H1 (cell line): ENCODE measurements at regions not wholly inside any gene's neighbourhood (a gene's known extent, or its start where the extent isn't known, plus 50 kb on each side); places are given as distances from the start of the nearest gene placed in this dataset.

Experiments used
- CTCF ChIA-PET: fragments of 300-600 bp; sonication (Branson Sonifier 250); formaldehyde crosslinking; loops from one replicate; lab custom pipeline; 2021; ENCODE audit not compliant: partially characterized antibody; lab: Charles Lee
- POLR2A ChIA-PET: fragments of 300-600 bp; sonication (Branson Sonifier 250); formaldehyde crosslinking; loops from one replicate; lab custom pipeline; 2021; ENCODE audit warnings: inconsistent platforms; ENCODE audit not compliant: partially characterized antibody; lab: Charles Lee
- DNase-seq, 2 experiments: peaks; one replicate each; pipeline versions ENCODE4 v3.0.0 to v3.0.0-alpha.2; 2010 to 2022; ENCODE audit warnings: low spot score in 2 of 2, low read depth in 1 of 2, mixed read lengths in 1 of 2
- FAIRE-seq: peaks from 2 replicates; lab custom pipeline; 2011; peaks lifted over from hg19 to GRCh38; lab: Jason Lieb, UNC
- H2AFZ ChIP-seq: 2 replicates; pipeline ENCODE4 v1.8.1; 2012; ENCODE audit warnings: low read length, inconsistent platforms
- H2AK5ac ChIP-seq: 2 replicates; pipeline ENCODE4 v1.6.1; 2013; ENCODE audit warnings: low read depth, low read length
- H2BK120ac ChIP-seq: replicated peaks from 2 replicates; pipeline ENCODE3; 2013; ENCODE audit warnings: low read depth, low read length, inconsistent platforms
- H2BK12ac ChIP-seq: 2 replicates; pipeline ENCODE4 v1.6.1; 2013; ENCODE audit warnings: low read depth, low read length
- H2BK15ac ChIP-seq: 2 replicates; pipeline ENCODE4 v1.6.1; 2013; ENCODE audit warnings: low read length
- H2BK20ac ChIP-seq: 2 replicates; pipeline ENCODE4 v1.6.1; 2013; ENCODE audit warnings: low read length
- H2BK5ac ChIP-seq: 2 replicates; pipeline ENCODE4 v1.6.1; 2013; ENCODE audit warnings: low read depth, low read length
- H3K14ac ChIP-seq: 2 replicates; pipeline ENCODE4 v1.6.1; 2013; ENCODE audit warnings: inconsistent platforms; ENCODE audit not compliant: insufficient read length
- H3K18ac ChIP-seq: 2 replicates; pipeline ENCODE4 v1.6.1; 2013; ENCODE audit warnings: low read length; ENCODE audit errors: extremely low read depth
- H3K23ac ChIP-seq: 2 replicates; pipeline ENCODE4 v1.6.1; 2013; ENCODE audit warnings: inconsistent platforms; ENCODE audit not compliant: insufficient read length
- H3K23me2 ChIP-seq: 2 replicates; pipeline ENCODE4 v1.6.1; 2013; ENCODE audit warnings: low read depth, low read length
- H3K27ac ChIP-seq: 2 replicates; pipeline ENCODE4 v1.6.1; 2011; ENCODE audit warnings: low read depth, low read length, inconsistent platforms
- H3K27me3 ChIP-seq, 4 experiments: replicated peaks in 1 of 4; 1 replicate in 1 of 4; 2 replicates in 3 of 4; pipeline versions ENCODE4 v1.6.1 to v1.8.1; 2011 to 2013; ENCODE audit warnings: low read length in 3 of 4, mild to moderate bottlenecking in 3 of 4, inconsistent platforms in 2 of 4, mixed read lengths in 2 of 4, moderate library complexity in 1 of 4; ENCODE audit not compliant: control insufficient read depth in 3 of 4, insufficient read depth in 3 of 4; ENCODE audit errors: extremely low read depth in 1 of 4
- H3K36me3 ChIP-seq, 4 experiments: 2 replicates each; pipeline versions ENCODE4 v1.6.1 to v1.8.1; 2011 to 2013; ENCODE audit warnings: mild to moderate bottlenecking in 4 of 4, low read length in 3 of 4, moderate library complexity in 2 of 4, control low read depth in 1 of 4, inconsistent platforms in 1 of 4; ENCODE audit not compliant: insufficient read depth in 4 of 4, control insufficient read depth in 2 of 4
- H3K4ac ChIP-seq: replicated peaks from 2 replicates; pipeline ENCODE3; 2013; ENCODE audit warnings: low read length, low read depth, mixed read lengths, inconsistent platforms; ENCODE audit not compliant: insufficient read length
- H3K4me1 ChIP-seq, 4 experiments: replicated peaks in 1 of 4; 1 replicate in 1 of 4; 2 replicates in 3 of 4; pipeline versions ENCODE4 v1.6.1 to v1.8.1; 2011 to 2013; ENCODE audit warnings: low read length in 3 of 4, inconsistent platforms in 2 of 4, mixed read lengths in 1 of 4; ENCODE audit not compliant: insufficient read depth in 4 of 4, control insufficient read depth in 3 of 4
- H3K4me2 ChIP-seq, 2 experiments: 2 replicates each; pipeline versions ENCODE4 v1.6.1 to v1.8.1; 2011 to 2013; ENCODE audit warnings: low read depth in 2 of 2, low read length in 2 of 2, control low read depth in 1 of 2, inconsistent platforms in 1 of 2, mild to moderate bottlenecking in 1 of 2; ENCODE audit not compliant: insufficient read depth in 1 of 2
- H3K4me3 ChIP-seq, 4 experiments: fragments of 200-600, 300-600 bp in 1 of 4; sonication (generic), shearing (Covaris generic), sonication (Bioruptor Twin) in 1 of 4; 2 replicates each; pipeline versions ENCODE4 v1.5.1 to v1.8.1; 2011 to 2016; ENCODE audit warnings: low read length in 4 of 4, low read depth in 3 of 4, control low read depth in 2 of 4, inconsistent platforms in 2 of 4, mild to moderate bottlenecking in 2 of 4, mixed read lengths in 1 of 4, moderate library complexity in 1 of 4; ENCODE audit not compliant: insufficient read depth in 2 of 4; ENCODE audit errors: extremely low read depth in 1 of 4
- H3K56ac ChIP-seq: replicated peaks from 2 replicates; pipeline ENCODE3; 2013; ENCODE audit warnings: low read depth, mild to moderate bottlenecking, mixed read lengths, low read length, inconsistent platforms; ENCODE audit not compliant: insufficient read length
- H3K79me1 ChIP-seq: 2 replicates; pipeline ENCODE4 v1.6.1; 2013; ENCODE audit warnings: low read depth, low read length, control low read depth
- H3K79me2 ChIP-seq, 2 experiments: 2 replicates each; pipeline versions ENCODE4 v1.6.1 to v1.8.1; 2012 to 2013; ENCODE audit warnings: low read length in 2 of 2, mild to moderate bottlenecking in 2 of 2, inconsistent platforms in 1 of 2; ENCODE audit not compliant: insufficient read depth in 2 of 2, control insufficient read depth in 1 of 2
- H3K9ac ChIP-seq, 4 experiments: replicated peaks in 1 of 4; 1 replicate in 1 of 4; 2 replicates in 3 of 4; pipeline versions ENCODE4 v1.6.1 to v1.8.1; 2011 to 2013; ENCODE audit warnings: low read depth in 3 of 4, low read length in 3 of 4, control low read depth in 2 of 4, mild to moderate bottlenecking in 2 of 4, moderate library complexity in 2 of 4, inconsistent platforms in 1 of 4; ENCODE audit errors: extremely low read depth in 1 of 4
- H3K9me3 ChIP-seq, 2 experiments: 2 replicates each; pipeline versions ENCODE4 v1.6.1 to v1.8.1; 2012 to 2013; ENCODE audit warnings: mild to moderate bottlenecking in 2 of 2, moderate library complexity in 2 of 2, control low read depth in 1 of 2, inconsistent platforms in 1 of 2, low read depth in 1 of 2, low read length in 1 of 2, mixed read lengths in 1 of 2; ENCODE audit not compliant: insufficient read depth in 2 of 2
- H4K20me1 ChIP-seq, 2 experiments: replicated peaks in 1 of 2; 2 replicates each; pipeline versions ENCODE3 to v1.8.1; 2011 to 2013; ENCODE audit warnings: inconsistent platforms in 2 of 2, low read length in 2 of 2, mild to moderate bottlenecking in 1 of 2; ENCODE audit not compliant: insufficient read depth in 2 of 2, control insufficient read depth in 1 of 2
- H4K5ac ChIP-seq: 2 replicates; pipeline ENCODE4 v1.6.1; 2013; ENCODE audit warnings: low read length, low read depth, mixed read lengths, inconsistent platforms; ENCODE audit not compliant: insufficient read length
- H4K8ac ChIP-seq: 2 replicates; pipeline ENCODE4 v1.8.0; 2013; ENCODE audit warnings: mild to moderate bottlenecking, moderate library complexity, low read length, inconsistent platforms; ENCODE audit not compliant: insufficient read depth; ENCODE audit errors: extremely low read depth
- H4K91ac ChIP-seq: replicated peaks from 2 replicates; pipeline ENCODE3; 2013; ENCODE audit warnings: low read length, mixed read lengths, inconsistent platforms; ENCODE audit not compliant: insufficient read length
- RAD21 ChIP-seq, 2 experiments: IDR thresholded peaks in 1 of 2; conservative IDR thresholded peaks in 1 of 2; 2 replicates each; pipeline ENCODE4 v1.6.1; 2011; ENCODE audit warnings: low read depth in 2 of 2, low read length in 2 of 2, improper control_type of control experiment in 1 of 2, inconsistent platforms in 1 of 2, mild to moderate bottlenecking in 1 of 2, moderate library complexity in 1 of 2
- WGBS, 2 experiments: shearing (Covaris generic) in 1 of 2; methylation state at CpG; one replicate each; pipeline versions ENCODE4 v1.1.6 to v1.1.7; 2013 to 2015; ENCODE audit warnings: low lambda C conversion rate in 2 of 2, mixed read lengths in 2 of 2, inconsistent platforms in 1 of 2, low coverage in 1 of 2, missing lambda C conversion rate in 1 of 2; ENCODE audit not compliant: insufficient replicate concordance in 2 of 2, insufficient coverage in 1 of 2, insufficient read length in 1 of 2; ENCODE audit errors: extremely low coverage in 1 of 2, missing lambda C conversion rate in 1 of 2; 5-methylcytosine and 5-hydroxymethylcytosine counted together

GRCh38 chr18:59760619-59761600 lies 63.7 kb upstream of the CCBE1 start:
- Histone ChIP-seq H4K5ac (no peak overlapping the region), H2BK12ac (no peak overlapping the region), H3K79me2 (no peaks in the 10 kb centered on the region), H2AK5ac (no peak overlapping the region), H2BK15ac (0 out of 2 replicates have a peak overlapping the region, but pooled peaks have one; percentile 54), H2AFZ (no peak overlapping the region), H3K36me3 (no peaks in the 10 kb centered on the region), H3K4ac (no peak overlapping the region), H3K4me1 (no peaks in the 10 kb centered on the region), H3K14ac (no peak overlapping the region), H3K9me3 (no peaks in the 10 kb centered on the region), H2BK5ac (no peak overlapping the region), H2BK120ac (no peak overlapping the region), H3K4me3 (no peak overlapping the region), H3K18ac (no peak overlapping the region), H3K27ac (no peak overlapping the region), H3K56ac (no peak overlapping the region), H3K4me2 (no peak overlapping the region), H3K9ac (no peak overlapping the region), H2BK20ac (no peak overlapping the region), H4K20me1 (no peaks in the 10 kb centered on the region), H3K23me2 (no peaks in the 10 kb centered on the region), H4K91ac (no peak overlapping the region), H4K8ac (no peak overlapping the region), H3K79me1 (no peaks in the 10 kb centered on the region), H3K27me3 (no peaks in the 10 kb centered on the region), H3K23ac (no peak overlapping the region)
- CTCF ChIA-PET, result interaction anchor here (1.0 kb wide), 1 partner anchor 16 kb away, joined by 6 read pairs; no protein-coding TSS in a partner anchor
- DNase-seq (no peak), FAIRE-seq (no peak)
- WGBS, 2 experiments, result 90% methylated on average over 11 of the region's 11 CpGs; no CpG with 5 or more reads in 1 of the 2 experiments
- POLR2A ChIA-PET, result no interaction called here
- TF ChIP-seq RAD21 (IDR thresholded peaks at IDR 0.05 in 1 of 2, conservative IDR thresholded peaks at IDR 0.05 in 1 of 2; ENCODE audit: low read depth in 2 of 2, low read length in 2 of 2), result no peak
